ENCODE measurements at regions not wholly inside any gene's neighbourhood (a gene's known extent, or its start where the extent isn't known, plus 50 kb on each side); places are given as distances from the start of the nearest gene placed in this dataset.
"Not testable (repeated sequence)": the region's sequence is repeated elsewhere in the genome, so short reads cannot be mapped to it uniquely, and the experiment has no call there.

DNA sequence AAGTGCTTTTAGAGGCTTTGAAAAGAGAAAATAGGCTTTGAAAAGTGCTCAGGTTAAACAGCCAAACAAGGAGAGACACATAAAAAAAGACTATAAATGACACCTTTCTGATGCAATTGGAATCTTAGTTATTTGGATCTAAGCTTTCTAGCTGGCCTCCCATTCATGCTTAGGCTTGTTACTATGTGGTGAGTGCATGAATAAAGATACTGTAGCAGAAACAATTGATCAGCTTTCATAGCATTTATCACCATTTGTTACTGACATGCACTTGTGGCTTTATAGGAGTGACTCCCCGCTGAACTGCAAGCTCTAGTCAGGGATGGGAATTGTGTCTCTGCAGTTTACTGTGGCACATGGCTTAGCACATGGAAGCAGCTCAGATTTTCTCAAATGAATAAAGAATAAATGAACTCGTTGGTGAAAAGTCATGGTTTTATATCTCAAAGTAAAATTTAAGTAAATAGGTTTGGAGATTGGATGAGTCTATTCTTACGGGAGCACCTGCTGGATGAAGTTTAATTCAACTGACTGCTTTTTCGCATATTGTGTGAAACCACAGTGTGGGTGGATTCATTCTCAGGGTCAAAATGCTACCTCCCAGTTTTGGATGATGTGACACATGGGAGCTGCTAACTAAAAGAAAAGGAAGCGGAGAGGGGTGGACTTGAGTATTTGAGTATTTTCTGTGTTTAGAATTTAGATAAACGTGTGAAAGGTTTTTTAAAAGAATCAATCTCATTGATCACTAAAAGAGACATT lies 91.1 kb upstream of the NOL4 start:
- Histone ChIP-seq H3K9me3 (ENCODE audit: control insufficient read depth in 5 of 5, low read length in 5 of 5) (no peaks in the 10 kb centered on the region), H3K9ac (ENCODE audit: low read length in 5 of 5) (no peak overlapping the region), H3K27ac (ENCODE audit: low read depth, low read length) (no peak overlapping the region), H3K4me3 (ENCODE audit: low read depth in 1 of 5, low read length in 5 of 5) (no peak overlapping the region), H3K4me1 (ENCODE audit: control insufficient read depth in 5 of 5, insufficient read depth in 5 of 5, low read length in 5 of 5) (no peaks in the 10 kb centered on the region), H3K27me3 (ENCODE audit: control insufficient read depth in 5 of 5, insufficient read depth in 4 of 5, low read length in 5 of 5) (peaks cover 0 to 3% (median 0%) of the 10 kb centered on the region in 5 donors), H3K36me3 (ENCODE audit: control insufficient read depth in 5 of 5, insufficient read depth in 5 of 5, low read length in 5 of 5) (no peaks in the 10 kb centered on the region)

DNA sequence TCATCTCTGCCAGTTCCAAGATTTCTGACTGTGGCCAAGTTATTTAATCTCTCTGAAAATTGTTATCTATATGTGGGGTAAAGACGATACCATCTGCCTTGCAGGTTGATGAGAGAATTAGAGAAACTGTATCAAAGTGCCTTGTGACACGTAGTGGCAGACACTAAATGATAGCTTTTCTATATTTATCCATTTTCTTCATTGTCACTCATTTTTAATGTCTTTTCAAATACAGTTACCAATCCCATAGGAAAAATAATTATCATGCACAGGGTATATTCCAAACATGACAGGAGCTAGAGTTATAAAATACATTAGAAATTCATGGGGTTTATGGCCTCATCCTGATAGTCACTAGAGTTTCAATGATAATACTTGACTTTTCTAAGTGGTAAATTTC lies 95.6 kb upstream of the NOL4 start:
- no peaks in the 10 kb centered on the region for H3K9me3 ChIP-seq (ENCODE audit: control insufficient read depth in 5 of 5, low read length in 5 of 5)
- H3K4me1 ChIP-seq (ENCODE audit: control insufficient read depth in 5 of 5, insufficient read depth in 5 of 5, low read length in 5 of 5): peaks cover 0 to 4% (median 0%) of the 10 kb centered on the region in 5 donors
- no peak overlapping the region for H3K4me3 ChIP-seq (ENCODE audit: low read depth in 1 of 5, low read length in 5 of 5)
- peaks cover 0 to 3% (median 0%) of the 10 kb centered on the region in 5 donors for H3K27me3 ChIP-seq (ENCODE audit: control insufficient read depth in 5 of 5, insufficient read depth in 4 of 5, low read length in 5 of 5)
- no peaks in the 10 kb centered on the region for H3K36me3 ChIP-seq (ENCODE audit: control insufficient read depth in 5 of 5, insufficient read depth in 5 of 5, low read length in 5 of 5)
- H3K27ac ChIP-seq (ENCODE audit: low read depth, low read length): no peak overlapping the region
- H3K9ac ChIP-seq (ENCODE audit: low read length in 5 of 5): no peak overlapping the region

DNA sequence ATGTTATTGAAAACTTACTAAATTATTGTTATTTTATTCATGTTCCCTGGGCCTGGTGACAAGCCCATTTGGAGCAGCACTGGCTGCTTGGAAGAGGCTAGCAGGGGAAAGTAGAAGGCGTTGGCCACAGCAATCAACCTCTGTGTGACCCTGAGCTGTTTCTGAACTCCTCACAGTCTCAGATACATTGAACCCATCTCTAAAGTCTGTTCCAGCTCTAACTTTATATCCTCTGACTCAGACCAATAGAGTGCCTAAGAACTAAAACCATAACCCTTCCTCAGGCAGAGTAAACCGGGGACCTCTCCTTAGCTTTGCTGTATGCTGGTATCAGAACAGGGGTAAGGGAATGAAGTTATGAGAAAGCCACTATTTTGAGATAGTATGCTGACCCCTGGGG lies 96.4 kb upstream of the NOL4 start:
- peaks cover 0 to 3% (median 0%) of the 10 kb centered on the region in 5 donors for H3K27me3 ChIP-seq (ENCODE audit: control insufficient read depth in 5 of 5, insufficient read depth in 4 of 5, low read length in 5 of 5)
- H3K9me3 ChIP-seq (ENCODE audit: control insufficient read depth in 5 of 5, low read length in 5 of 5): no peaks in the 10 kb centered on the region
- peaks cover 0 to 4% (median 0%) of the 10 kb centered on the region in 5 donors for H3K4me1 ChIP-seq (ENCODE audit: control insufficient read depth in 5 of 5, insufficient read depth in 5 of 5, low read length in 5 of 5)
- H3K36me3 ChIP-seq (ENCODE audit: control insufficient read depth in 5 of 5, insufficient read depth in 5 of 5, low read length in 5 of 5): no peaks in the 10 kb centered on the region
- no peak overlapping the region for H3K9ac ChIP-seq (ENCODE audit: low read length in 5 of 5)
- no peak overlapping the region for H3K4me3 ChIP-seq (ENCODE audit: low read depth in 1 of 5, low read length in 5 of 5)
- no peak overlapping the region for H3K27ac ChIP-seq (ENCODE audit: low read depth, low read length)

DNA sequence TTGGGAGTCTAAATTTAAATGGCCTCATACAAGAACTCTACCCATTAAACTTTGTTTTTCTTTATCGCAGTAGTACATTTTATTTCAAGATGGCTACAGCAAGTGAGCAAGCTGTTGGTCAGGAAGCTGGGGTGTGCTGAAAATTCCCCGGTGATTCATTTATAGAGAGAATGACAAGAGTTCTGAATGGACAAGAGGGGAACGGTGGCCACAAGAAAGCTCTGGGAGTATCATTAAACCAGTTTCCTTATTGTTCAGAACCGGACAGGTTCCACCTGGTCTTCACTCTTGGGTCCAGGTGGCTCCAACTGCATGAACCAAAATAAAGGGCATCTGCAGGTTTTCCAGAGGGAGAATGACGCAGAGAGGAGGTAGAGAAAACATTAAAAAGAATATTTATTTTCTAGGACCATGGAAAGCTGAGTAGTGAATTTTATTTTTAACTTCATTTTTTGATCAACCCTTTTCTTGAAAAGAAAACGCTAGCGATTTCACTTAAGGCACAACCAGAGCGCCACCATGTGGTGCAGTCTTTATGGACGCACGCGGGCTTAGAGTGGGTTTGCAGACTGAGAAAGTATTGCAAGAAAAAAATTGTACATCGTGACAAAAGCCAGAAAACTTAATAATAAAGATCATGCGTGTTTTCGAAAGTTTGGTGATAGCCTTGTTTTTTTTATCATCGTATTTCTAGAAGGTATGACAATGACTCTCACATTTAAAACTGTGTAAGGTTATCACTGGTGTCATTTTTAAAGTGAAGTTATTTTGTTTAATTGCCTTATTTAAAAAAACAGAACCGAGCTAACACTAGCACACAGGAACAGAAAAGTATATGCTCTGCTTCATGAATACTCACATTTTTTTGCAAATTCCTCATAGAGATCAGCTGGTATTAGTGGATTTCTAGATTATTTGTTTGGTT lies 97.9 kb upstream of the NOL4 start:
- H3K27me3 ChIP-seq (ENCODE audit: control insufficient read depth in 5 of 5, insufficient read depth in 4 of 5, low read length in 5 of 5): peaks cover 0 to 3% (median 0%) of the 10 kb centered on the region in 5 donors
- no peak overlapping the region for H3K27ac ChIP-seq (ENCODE audit: low read depth, low read length)
- H3K36me3 ChIP-seq (ENCODE audit: control insufficient read depth in 5 of 5, insufficient read depth in 5 of 5, low read length in 5 of 5): no peaks in the 10 kb centered on the region
- H3K9ac ChIP-seq (ENCODE audit: low read length in 5 of 5): no peak overlapping the region
- no peak overlapping the region for H3K4me3 ChIP-seq (ENCODE audit: low read depth in 1 of 5, low read length in 5 of 5)
- H3K9me3 ChIP-seq (ENCODE audit: control insufficient read depth in 5 of 5, low read length in 5 of 5): no peaks in the 10 kb centered on the region
- H3K4me1 ChIP-seq (ENCODE audit: control insufficient read depth in 5 of 5, insufficient read depth in 5 of 5, low read length in 5 of 5): peaks cover 0 to 4% (median 0%) of the 10 kb centered on the region in 5 donors

DNA sequence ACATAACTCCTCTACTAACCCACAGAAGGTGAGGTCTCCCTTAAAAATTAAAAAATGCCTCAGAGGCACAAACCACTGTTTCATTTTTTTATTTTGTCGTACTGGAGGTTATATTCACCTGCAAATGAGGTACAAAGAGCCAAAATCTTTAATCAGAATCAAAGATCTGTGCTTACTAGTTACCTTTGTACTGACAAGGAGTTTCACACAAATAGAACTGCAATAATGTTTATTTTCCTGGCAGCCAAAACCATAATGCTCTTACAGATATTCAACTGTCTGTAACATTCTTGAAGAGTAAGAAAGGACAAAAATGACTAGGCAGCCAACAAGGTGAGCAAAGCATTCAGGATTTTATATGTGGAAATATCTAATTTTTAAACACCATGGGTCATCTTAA lies 105.1 kb upstream of the NOL4 start:
- no peak overlapping the region for H3K9ac ChIP-seq (ENCODE audit: low read length in 5 of 5)
- H3K9me3 ChIP-seq (ENCODE audit: control insufficient read depth in 5 of 5, low read length in 5 of 5): no peaks in the 10 kb centered on the region
- no peak overlapping the region for H3K27ac ChIP-seq (ENCODE audit: low read depth, low read length)
- no peaks in the 10 kb centered on the region for H3K4me1 ChIP-seq (ENCODE audit: control insufficient read depth in 5 of 5, insufficient read depth in 5 of 5, low read length in 5 of 5)
- no peak overlapping the region for H3K4me3 ChIP-seq (ENCODE audit: low read depth in 1 of 5, low read length in 5 of 5)
- no peaks in the 10 kb centered on the region for H3K27me3 ChIP-seq (ENCODE audit: control insufficient read depth in 5 of 5, insufficient read depth in 4 of 5, low read length in 5 of 5)
- H3K36me3 ChIP-seq (ENCODE audit: control insufficient read depth in 5 of 5, insufficient read depth in 5 of 5, low read length in 5 of 5): no peaks in the 10 kb centered on the region

DNA sequence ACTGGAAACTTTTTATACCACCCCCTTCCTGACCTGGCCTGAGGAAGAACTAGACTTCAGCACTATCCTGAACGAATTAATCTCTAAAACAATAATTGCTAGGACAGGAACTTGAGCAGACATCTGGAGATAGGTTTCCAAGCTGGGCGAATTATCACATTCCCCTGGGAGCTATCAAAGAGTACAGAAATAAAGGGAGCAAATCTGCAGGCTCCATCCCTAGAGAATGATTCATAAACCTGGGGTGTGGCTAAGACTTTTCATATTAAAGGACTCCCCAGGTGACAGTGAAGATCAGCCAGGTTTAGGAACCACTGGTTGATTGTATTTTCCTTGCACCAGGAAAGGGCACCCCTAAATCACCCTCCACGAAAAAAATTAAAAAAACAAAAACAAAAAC lies 105.6 kb upstream of the NOL4 start:
- Histone ChIP-seq H3K4me3 (ENCODE audit: low read depth in 1 of 5, low read length in 5 of 5) (no peak overlapping the region), H3K27ac (ENCODE audit: low read depth, low read length) (no peak overlapping the region), H3K4me1 (ENCODE audit: control insufficient read depth in 5 of 5, insufficient read depth in 5 of 5, low read length in 5 of 5) (no peaks in the 10 kb centered on the region), H3K9me3 (ENCODE audit: control insufficient read depth in 5 of 5, low read length in 5 of 5) (no peaks in the 10 kb centered on the region), H3K27me3 (ENCODE audit: control insufficient read depth in 5 of 5, insufficient read depth in 4 of 5, low read length in 5 of 5) (no peaks in the 10 kb centered on the region), H3K9ac (ENCODE audit: low read length in 5 of 5) (no peak overlapping the region), H3K36me3 (ENCODE audit: control insufficient read depth in 5 of 5, insufficient read depth in 5 of 5, low read length in 5 of 5) (no peaks in the 10 kb centered on the region)

DNA sequence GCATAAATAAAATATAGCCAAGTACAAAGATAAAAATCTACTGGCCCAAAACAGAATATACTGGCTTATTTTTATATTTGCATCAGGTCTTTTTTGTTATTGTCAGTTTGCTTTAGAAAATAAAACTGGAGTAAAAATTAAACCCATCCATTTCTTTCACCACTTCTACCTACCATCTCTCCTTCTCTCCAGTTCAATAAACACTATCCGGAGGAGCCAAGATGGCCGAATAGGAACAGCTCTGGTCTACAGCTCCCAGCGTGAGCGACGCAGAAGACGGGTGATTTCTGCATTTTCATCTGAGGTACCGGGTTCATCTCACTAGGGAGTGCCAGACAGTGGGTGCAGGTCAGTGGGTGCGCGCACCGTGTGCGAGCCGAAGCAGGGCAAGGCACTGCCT lies 106.2 kb upstream of the NOL4 start:
- H3K4me1 ChIP-seq (ENCODE audit: control insufficient read depth in 5 of 5, insufficient read depth in 5 of 5, low read length in 5 of 5); H3K9me3 ChIP-seq (ENCODE audit: control insufficient read depth in 5 of 5, low read length in 5 of 5); H3K27me3 ChIP-seq (ENCODE audit: control insufficient read depth in 5 of 5, insufficient read depth in 4 of 5, low read length in 5 of 5); H3K36me3 ChIP-seq (ENCODE audit: control insufficient read depth in 5 of 5, insufficient read depth in 5 of 5, low read length in 5 of 5); H3K9ac ChIP-seq (ENCODE audit: low read length in 5 of 5); H3K4me3 ChIP-seq (ENCODE audit: low read depth in 1 of 5, low read length in 5 of 5); H3K27ac ChIP-seq (ENCODE audit: low read depth, low read length): not testable (repeated sequence)

DNA sequence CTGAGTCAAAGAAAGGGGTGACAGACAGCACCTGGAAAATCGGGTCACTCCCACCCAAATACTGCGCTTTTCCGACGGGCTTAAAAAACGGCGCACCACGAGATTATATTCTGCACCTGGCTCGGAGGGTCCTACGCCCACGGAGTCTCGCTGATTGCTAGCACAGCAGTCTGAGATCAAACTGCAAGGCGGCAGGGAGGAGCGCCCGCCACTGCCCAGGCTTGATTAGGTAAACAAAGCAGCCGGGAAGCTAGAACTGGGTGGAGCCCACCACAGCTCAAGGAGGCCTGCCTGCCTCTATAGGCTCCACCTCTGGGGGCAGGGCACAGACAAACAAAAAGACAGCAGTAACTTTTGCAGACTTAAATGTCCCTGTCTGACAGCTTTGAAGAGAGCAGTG lies 106.6 kb upstream of the NOL4 start:
- not testable (repeated sequence) for H3K4me3 ChIP-seq (ENCODE audit: low read depth in 1 of 5, low read length in 5 of 5); H3K4me1 ChIP-seq (ENCODE audit: control insufficient read depth in 5 of 5, insufficient read depth in 5 of 5, low read length in 5 of 5); H3K27ac ChIP-seq (ENCODE audit: low read depth, low read length); H3K27me3 ChIP-seq (ENCODE audit: control insufficient read depth in 5 of 5, insufficient read depth in 4 of 5, low read length in 5 of 5); H3K9ac ChIP-seq (ENCODE audit: low read length in 5 of 5); H3K9me3 ChIP-seq (ENCODE audit: control insufficient read depth in 5 of 5, low read length in 5 of 5); H3K36me3 ChIP-seq (ENCODE audit: control insufficient read depth in 5 of 5, insufficient read depth in 5 of 5, low read length in 5 of 5)

DNA sequence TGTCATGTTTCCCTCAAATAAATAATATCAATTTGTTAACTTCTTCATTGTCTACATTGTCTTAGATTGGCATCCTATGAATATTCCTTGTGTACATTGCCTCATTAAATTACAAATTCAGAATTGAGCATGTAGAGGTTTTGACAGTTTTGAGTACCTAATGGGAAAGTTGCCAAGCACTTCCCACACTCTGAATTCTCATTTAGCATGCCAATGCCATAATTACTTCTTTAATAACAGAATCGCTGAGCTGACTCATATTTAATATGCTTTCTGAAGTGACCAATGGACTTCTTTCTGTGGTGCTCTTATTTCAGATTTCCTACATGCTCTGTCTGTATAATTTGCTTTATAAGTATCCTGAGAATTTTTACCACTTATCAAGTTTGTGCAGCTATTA lies 114.4 kb upstream of the NOL4 start:
- Histone ChIP-seq H3K9ac (ENCODE audit: low read length in 5 of 5) (no peak overlapping the region), H3K9me3 (ENCODE audit: control insufficient read depth in 5 of 5, low read length in 5 of 5) (no peaks in the 10 kb centered on the region), H3K4me1 (ENCODE audit: control insufficient read depth in 5 of 5, insufficient read depth in 5 of 5, low read length in 5 of 5) (no peaks in the 10 kb centered on the region), H3K27ac (ENCODE audit: low read depth, low read length) (no peak overlapping the region), H3K27me3 (ENCODE audit: control insufficient read depth in 5 of 5, insufficient read depth in 4 of 5, low read length in 5 of 5) (no peaks in the 10 kb centered on the region), H3K36me3 (ENCODE audit: control insufficient read depth in 5 of 5, insufficient read depth in 5 of 5, low read length in 5 of 5) (no peaks in the 10 kb centered on the region), H3K4me3 (ENCODE audit: low read depth in 1 of 5, low read length in 5 of 5) (no peak overlapping the region)

DNA sequence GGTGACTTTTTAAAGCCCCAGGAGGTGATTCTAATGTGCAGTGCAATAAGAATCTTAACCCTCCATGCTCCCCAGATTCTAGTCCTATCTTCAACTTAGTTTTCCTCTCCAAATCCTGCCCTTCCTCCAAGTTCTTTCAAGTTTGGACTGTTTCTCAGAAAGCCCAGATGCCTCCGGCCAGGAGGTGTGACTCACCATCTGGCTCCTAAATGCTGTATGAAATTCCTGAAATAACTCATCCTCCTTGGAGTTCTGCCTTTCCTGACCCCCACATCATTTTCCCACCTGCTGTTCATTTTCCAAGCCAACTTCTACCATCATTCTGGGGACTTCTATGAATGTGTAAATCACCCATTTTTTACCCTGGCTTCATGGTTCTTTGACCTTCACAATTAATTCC lies 118.2 kb upstream of the NOL4 start:
- H3K27me3 ChIP-seq (ENCODE audit: control insufficient read depth in 5 of 5, insufficient read depth in 4 of 5, low read length in 5 of 5): no peaks in the 10 kb centered on the region
- no peak overlapping the region for H3K4me3 ChIP-seq (ENCODE audit: low read depth in 1 of 5, low read length in 5 of 5)
- no peaks in the 10 kb centered on the region for H3K9me3 ChIP-seq (ENCODE audit: control insufficient read depth in 5 of 5, low read length in 5 of 5)
- H3K9ac ChIP-seq (ENCODE audit: low read length in 5 of 5): no peak overlapping the region
- no peak overlapping the region for H3K27ac ChIP-seq (ENCODE audit: low read depth, low read length)
- no peaks in the 10 kb centered on the region for H3K4me1 ChIP-seq (ENCODE audit: control insufficient read depth in 5 of 5, insufficient read depth in 5 of 5, low read length in 5 of 5)
- no peaks in the 10 kb centered on the region for H3K36me3 ChIP-seq (ENCODE audit: control insufficient read depth in 5 of 5, insufficient read depth in 5 of 5, low read length in 5 of 5)
